ENCODE measurements at regions not wholly inside any gene's neighbourhood (a gene's known extent, or its start where the extent isn't known, plus 50 kb on each side); places are given as distances from the start of the nearest gene placed in this dataset.

DNA sequence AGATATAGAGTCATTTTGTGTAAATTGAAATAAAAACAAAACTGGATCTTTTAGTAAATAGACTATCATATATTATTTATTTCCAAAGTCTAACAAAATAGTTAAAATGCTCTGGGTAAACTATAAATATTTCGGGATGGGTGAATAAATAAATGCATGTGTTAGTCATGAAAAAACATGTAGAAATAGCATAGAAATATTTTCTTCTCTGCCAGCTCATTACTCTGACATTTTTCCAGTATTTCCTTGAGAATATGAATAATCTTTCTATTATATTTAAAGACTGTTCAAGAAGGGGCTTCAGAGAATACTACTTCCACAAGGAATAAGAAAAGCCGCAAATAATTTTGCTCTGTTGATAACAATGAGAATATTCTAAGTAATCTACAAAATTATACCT is 880.4 kb downstream of the TRIB2 start:
- no peak overlapping the region for H3K4me3 ChIP-seq (ENCODE audit: low read length)
- H3K27me3 ChIP-seq (ENCODE audit: control insufficient read depth, low read length), result no peaks in the 10 kb centered on the region
- H4K20me1 ChIP-seq (ENCODE audit: control insufficient read depth, insufficient read depth, low read depth, low read length), result no peaks in the 10 kb centered on the region
- H3K9me3 ChIP-seq (ENCODE audit: control insufficient read depth, insufficient read depth, low read length), result no peaks in the 10 kb centered on the region
- H3K36me3 ChIP-seq (ENCODE audit: control insufficient read depth, low read length), result no peaks in the 10 kb centered on the region
- H3K27ac ChIP-seq (ENCODE audit: low read depth, low read length), result no peak overlapping the region
- no peaks in the 10 kb centered on the region for H3K79me2 ChIP-seq (ENCODE audit: control insufficient read depth, low read length)
- no peak for TF ChIP-seq EZH2phosphoT487 (IDR thresholded peaks at IDR 0.05; ENCODE audit: borderline replicate concordance, low read length)
- TF ChIP-seq CTCF (IDR thresholded peaks at IDR 0.05; ENCODE audit: low read depth, low read length, poor library complexity, severe bottlenecking), result no peak
- H3K4me2 ChIP-seq (ENCODE audit: low read length), result no peak overlapping the region
- H3K9me2 ChIP-seq (replicated peaks; ENCODE audit: control insufficient read depth, low read length), result no peaks in the 10 kb centered on the region
- no peaks in the 10 kb centered on the region for H3K4me1 ChIP-seq (ENCODE audit: control insufficient read depth, low read length)
- H3F3A ChIP-seq (ENCODE audit: control insufficient read depth, insufficient read depth), result no peaks in the 10 kb centered on the region

- Histone ChIP-seq H3K36me3 (ENCODE audit: control insufficient read depth, low read length) (no peaks in the 10 kb centered on the region), H3K4me3 (ENCODE audit: low read length) (no peak overlapping the region), H4K20me1 (ENCODE audit: control insufficient read depth, insufficient read depth, low read depth, low read length) (no peaks in the 10 kb centered on the region), H3K79me2 (ENCODE audit: control insufficient read depth, low read length) (no peaks in the 10 kb centered on the region), H3K4me1 (ENCODE audit: control insufficient read depth, low read length) (no peaks in the 10 kb centered on the region), H3K4me2 (ENCODE audit: low read length) (no peak overlapping the region), H3K9me2 (replicated peaks; ENCODE audit: control insufficient read depth, low read length) (no peaks in the 10 kb centered on the region), H3F3A (ENCODE audit: control insufficient read depth, insufficient read depth) (no peaks in the 10 kb centered on the region), H3K27me3 (ENCODE audit: control insufficient read depth, low read length) (no peaks in the 10 kb centered on the region), H3K27ac (ENCODE audit: low read depth, low read length) (no peak overlapping the region), H3K9me3 (ENCODE audit: control insufficient read depth, insufficient read depth, low read length) (no peaks in the 10 kb centered on the region)
- no peak for TF ChIP-seq CTCF (IDR thresholded peaks at IDR 0.05; ENCODE audit: low read depth, low read length, poor library complexity, severe bottlenecking)
- no peak for TF ChIP-seq EZH2phosphoT487 (IDR thresholded peaks at IDR 0.05; ENCODE audit: borderline replicate concordance, low read length)
Observed at GRCh38 chr2:13601506-13601905, 884.8 kb downstream of the TRIB2 start.

DNA sequence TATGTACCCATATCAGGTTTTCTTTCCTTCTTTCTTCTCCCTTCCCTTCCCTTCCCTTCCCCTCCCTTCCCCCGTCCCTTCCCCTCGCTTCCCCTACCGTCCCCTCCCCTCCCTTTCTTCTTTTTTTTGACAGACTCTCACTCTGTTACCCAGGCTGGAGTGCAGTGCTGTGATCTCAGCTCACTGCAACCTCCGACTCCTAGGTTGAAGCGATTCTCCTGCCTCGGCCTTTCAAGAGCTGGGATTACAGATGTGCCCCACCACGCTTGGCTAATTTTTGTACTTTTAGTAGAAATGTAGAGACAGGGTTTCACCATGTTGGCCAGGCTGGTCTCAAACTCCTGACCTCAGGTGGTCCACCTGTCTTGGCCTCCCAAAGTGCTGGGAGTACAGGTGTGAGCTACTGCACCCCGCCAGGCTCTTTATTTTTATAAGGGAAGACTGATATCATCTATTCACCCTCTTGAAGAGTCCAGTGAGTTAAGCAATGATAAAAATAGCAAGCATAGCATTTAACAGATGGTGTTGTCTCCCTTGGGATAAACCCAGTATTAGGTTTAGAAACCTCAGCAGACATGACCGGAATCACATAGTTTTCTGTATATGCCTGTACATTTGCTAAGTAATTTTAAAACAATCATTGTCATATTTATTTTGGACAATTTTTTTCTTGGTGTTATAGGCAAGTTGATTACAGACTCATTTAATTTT is 888.4 kb downstream of the TRIB2 start:
- Histone ChIP-seq H3K9me3 (ENCODE audit: control insufficient read depth, insufficient read depth, low read length) (no peaks in the 10 kb centered on the region), H3K79me2 (ENCODE audit: control insufficient read depth, low read length) (no peaks in the 10 kb centered on the region), H3K27ac (ENCODE audit: low read depth, low read length) (no peak overlapping the region), H3K4me2 (ENCODE audit: low read length) (no peak overlapping the region), H3K27me3 (ENCODE audit: control insufficient read depth, low read length) (no peaks in the 10 kb centered on the region), H3K4me3 (ENCODE audit: low read length) (no peak overlapping the region), H3F3A (ENCODE audit: control insufficient read depth, insufficient read depth) (no peaks in the 10 kb centered on the region), H3K4me1 (ENCODE audit: control insufficient read depth, low read length) (no peaks in the 10 kb centered on the region), H3K9me2 (replicated peaks; ENCODE audit: control insufficient read depth, low read length) (no peaks in the 10 kb centered on the region), H4K20me1 (ENCODE audit: control insufficient read depth, insufficient read depth, low read depth, low read length) (no peaks in the 10 kb centered on the region), H3K36me3 (ENCODE audit: control insufficient read depth, low read length) (no peaks in the 10 kb centered on the region)
- no peak for TF ChIP-seq EZH2phosphoT487 (IDR thresholded peaks at IDR 0.05; ENCODE audit: borderline replicate concordance, low read length)
- TF ChIP-seq CTCF (IDR thresholded peaks at IDR 0.05; ENCODE audit: low read depth, low read length, poor library complexity, severe bottlenecking), result no peak

All from DOHH2 (cell line).